Mononuclear cell (primary cell): ENCODE measurements at regions not wholly inside any gene's neighbourhood (a gene's known extent, or its start where the extent isn't known, plus 50 kb on each side); places are given as distances from the start of the nearest gene placed in this dataset.
"Not testable (repeated sequence)": the region's sequence is repeated elsewhere in the genome, so short reads cannot be mapped to it uniquely, and the experiment has no call there.

Experiments used
- H3K27me3 ChIP-seq: 2 replicates; pipeline ENCODE4 v1.6.0; 2011; ENCODE audit warnings: low read length, control low read depth; ENCODE audit not compliant: insufficient read depth
- H3K4me1 ChIP-seq: 2 replicates; pipeline ENCODE4 v1.5.1; 2011; ENCODE audit warnings: mild to moderate bottlenecking, low read length, control low read depth; ENCODE audit not compliant: insufficient read depth
- H3K4me3 ChIP-seq: 2 replicates; pipeline ENCODE4 v1.5.1; 2011; ENCODE audit warnings: mild to moderate bottlenecking, low read length, moderate library complexity
- H3K9me3 ChIP-seq: 2 replicates; pipeline ENCODE4 v1.5.1; 2011; ENCODE audit warnings: low read depth, mild to moderate bottlenecking, control low read depth, low read length

- no peak overlapping the region for H3K4me3 ChIP-seq
- H3K4me1 ChIP-seq = no peaks in the 10 kb centered on the region
- no peaks in the 10 kb centered on the region for H3K9me3 ChIP-seq
- H3K27me3 ChIP-seq = no peaks in the 10 kb centered on the region
Observed at GRCh38 chr1:243957141-243957540, 93.9 kb upstream of the ZBTB18 start.

GRCh38 chr1:243956450-243956849 is 94.6 kb upstream of the ZBTB18 start:
- Histone ChIP-seq H3K9me3 (no peaks in the 10 kb centered on the region), H3K27me3 (no peaks in the 10 kb centered on the region), H3K4me3 (no peak overlapping the region), H3K4me1 (no peaks in the 10 kb centered on the region)

- H3K27me3 ChIP-seq, H3K9me3 ChIP-seq, H3K4me3 ChIP-seq, H3K4me1 ChIP-seq: not testable (repeated sequence)
Observed at GRCh38 chr1:243951207-243951606, 99.9 kb upstream of the ZBTB18 start.

- no peaks in the 10 kb centered on the region for H3K4me1 ChIP-seq
- H3K4me3 ChIP-seq = no peak overlapping the region
- no peaks in the 10 kb centered on the region for H3K27me3 ChIP-seq
- H3K9me3 ChIP-seq = no peaks in the 10 kb centered on the region
Observed at GRCh38 chr1:243950166-243950565, 100.1 kb upstream of the AKT3 start.

- Histone ChIP-seq H3K27me3 (no peaks in the 10 kb centered on the region), H3K9me3 (no peaks in the 10 kb centered on the region), H3K4me1 (no peaks in the 10 kb centered on the region), H3K4me3 (no peak overlapping the region)
Observed at GRCh38 chr1:243946946-243947345, 96.9 kb upstream of the AKT3 start.

GRCh38 chr1:243946253-243946652 is 96.2 kb upstream of the AKT3 start:
- no peaks in the 10 kb centered on the region for H3K4me1 ChIP-seq
- H3K4me3 ChIP-seq = no peak overlapping the region
- no peaks in the 10 kb centered on the region for H3K27me3 ChIP-seq
- H3K9me3 ChIP-seq = no peaks in the 10 kb centered on the region

GRCh38 chr1:243945727-243946126 is 95.7 kb upstream of the AKT3 start:
- no peak overlapping the region for H3K4me3 ChIP-seq
- H3K27me3 ChIP-seq = no peaks in the 10 kb centered on the region
- H3K9me3 ChIP-seq = no peaks in the 10 kb centered on the region
- no peaks in the 10 kb centered on the region for H3K4me1 ChIP-seq

- Histone ChIP-seq H3K4me3 (no peak overlapping the region), H3K4me1 (no peaks in the 10 kb centered on the region), H3K9me3 (no peaks in the 10 kb centered on the region), H3K27me3 (no peaks in the 10 kb centered on the region)
Observed at GRCh38 chr1:243944429-243945160, 94.6 kb upstream of the AKT3 start.

GRCh38 chr1:243943671-243944428 is 93.8 kb upstream of the AKT3 start:
- Histone ChIP-seq H3K4me3 (no peak overlapping the region), H3K27me3 (no peaks in the 10 kb centered on the region), H3K4me1 (peaks cover 5% of the 10 kb centered on the region), H3K9me3 (no peaks in the 10 kb centered on the region)

- H3K4me3 ChIP-seq = no peak overlapping the region
- peaks cover 6% of the 10 kb centered on the region for H3K4me1 ChIP-seq
- H3K27me3 ChIP-seq = no peaks in the 10 kb centered on the region
- no peaks in the 10 kb centered on the region for H3K9me3 ChIP-seq
Observed at GRCh38 chr1:243942196-243943150, 92.4 kb upstream of the AKT3 start.

- H3K4me1 ChIP-seq = peaks cover 6% of the 10 kb centered on the region
- H3K9me3 ChIP-seq = no peaks in the 10 kb centered on the region
- H3K27me3 ChIP-seq = no peaks in the 10 kb centered on the region
- H3K4me3 ChIP-seq = no peak overlapping the region
Observed at GRCh38 chr1:243940451-243940850, 90.4 kb upstream of the AKT3 start.

- H3K9me3 ChIP-seq = no peaks in the 10 kb centered on the region
- peaks cover 6% of the 10 kb centered on the region for H3K4me1 ChIP-seq
- no peaks in the 10 kb centered on the region for H3K27me3 ChIP-seq
- H3K4me3 ChIP-seq = no peak overlapping the region
Observed at GRCh38 chr1:243939167-243939848, 89.3 kb upstream of the AKT3 start.

- no peak overlapping the region for H3K4me3 ChIP-seq
- H3K9me3 ChIP-seq = no peaks in the 10 kb centered on the region
- H3K27me3 ChIP-seq = no peaks in the 10 kb centered on the region
- H3K4me1 ChIP-seq = peaks cover 6% of the 10 kb centered on the region
Observed at GRCh38 chr1:243938208-243938607, 88.2 kb upstream of the AKT3 start.

GRCh38 chr1:243933495-243933894 is 83.5 kb upstream of the AKT3 start:
- Histone ChIP-seq H3K9me3 (no peaks in the 10 kb centered on the region), H3K4me1 (no peaks in the 10 kb centered on the region), H3K4me3 (no peak overlapping the region), H3K27me3 (no peaks in the 10 kb centered on the region)
